Endothelial cell of umbilical vein (primary cell): ENCODE measurements at regions not wholly inside any gene's neighbourhood (a gene's known extent, or its start where the extent isn't known, plus 50 kb on each side); places are given as distances from the start of the nearest gene placed in this dataset.

Experiments used
- EZH2 ChIP-seq: IDR thresholded peaks from 2 replicates; pipeline ENCODE4 v1.6.1; 2012; ENCODE audit warnings: borderline replicate concordance, low read depth, mild to moderate bottlenecking, moderate library complexity, low read length, inconsistent platforms; ENCODE audit not compliant: severe bottlenecking
- FOS ChIP-seq: IDR thresholded peaks from 2 replicates; pipeline ENCODE4 v1.6.1; 2011; ENCODE audit warnings: mild to moderate bottlenecking, low read length, moderate library complexity, borderline replicate concordance; ENCODE audit not compliant: insufficient read depth
- GATA2 ChIP-seq: IDR thresholded peaks from 2 replicates; pipeline ENCODE4 v1.7.0; 2011; ENCODE audit warnings: low read depth, mild to moderate bottlenecking, moderate library complexity, mixed read lengths, low read length; ENCODE audit not compliant: insufficient read length, insufficient read depth
- JUN ChIP-seq: IDR thresholded peaks from 2 replicates; pipeline ENCODE4 v1.6.1; 2011; ENCODE audit warnings: borderline replicate concordance, low read depth; ENCODE audit not compliant: insufficient read length, insufficient read depth
- MYC ChIP-seq: IDR thresholded peaks from one replicate; pipeline ENCODE4 v1.6.1; 2011; ENCODE audit warnings: mild to moderate bottlenecking, low read depth, low read length
- POLR2A ChIP-seq: IDR thresholded peaks from 2 replicates; pipeline ENCODE4 v1.6.1; 2012; ENCODE audit warnings: low read depth, mild to moderate bottlenecking, control low read depth, low read length
- POLR2AphosphoS5 ChIP-seq: IDR thresholded peaks from 2 replicates; pipeline ENCODE4 v1.6.1; 2012; ENCODE audit warnings: low read depth, mild to moderate bottlenecking, control low read depth, low read length, moderate library complexity; ENCODE audit not compliant: insufficient read depth
- TF ChIP-seq, protein P1 (sequence below), 2 donors: IDR thresholded peaks; 1 replicate in 1 of 2; 2 replicates in 1 of 2; pipeline ENCODE4 v1.5.1; 2011; ENCODE audit warnings: low read length in 2 of 2, mild to moderate bottlenecking in 2 of 2, moderate library complexity in 2 of 2, control low read depth in 1 of 2, inconsistent platforms in 1 of 2, low read depth in 1 of 2; ENCODE audit not compliant: insufficient read depth in 1 of 2; ENCODE audit errors: extremely low read depth in 1 of 2

DNA sequence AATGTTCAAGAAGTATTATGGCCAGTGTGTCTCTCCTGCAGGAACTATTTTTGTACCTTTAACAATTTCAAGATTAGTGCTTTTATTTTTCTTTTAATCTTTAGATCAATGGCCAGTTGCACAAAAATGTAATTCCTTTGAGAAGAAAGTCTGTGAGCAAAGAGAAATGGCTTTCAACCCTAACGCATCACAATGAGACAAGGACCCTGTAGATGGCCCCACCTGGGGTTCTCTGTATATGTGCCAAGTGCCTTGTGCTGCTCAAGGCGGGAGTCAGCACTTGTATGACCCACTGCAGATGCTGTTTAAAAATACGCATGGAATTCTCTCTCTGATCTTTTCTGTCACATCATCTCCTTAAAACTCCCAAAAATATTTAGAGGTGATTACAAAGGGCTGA lies 453.4 kb downstream of the OCA2 start:
- TF ChIP-seq, protein P1, sequence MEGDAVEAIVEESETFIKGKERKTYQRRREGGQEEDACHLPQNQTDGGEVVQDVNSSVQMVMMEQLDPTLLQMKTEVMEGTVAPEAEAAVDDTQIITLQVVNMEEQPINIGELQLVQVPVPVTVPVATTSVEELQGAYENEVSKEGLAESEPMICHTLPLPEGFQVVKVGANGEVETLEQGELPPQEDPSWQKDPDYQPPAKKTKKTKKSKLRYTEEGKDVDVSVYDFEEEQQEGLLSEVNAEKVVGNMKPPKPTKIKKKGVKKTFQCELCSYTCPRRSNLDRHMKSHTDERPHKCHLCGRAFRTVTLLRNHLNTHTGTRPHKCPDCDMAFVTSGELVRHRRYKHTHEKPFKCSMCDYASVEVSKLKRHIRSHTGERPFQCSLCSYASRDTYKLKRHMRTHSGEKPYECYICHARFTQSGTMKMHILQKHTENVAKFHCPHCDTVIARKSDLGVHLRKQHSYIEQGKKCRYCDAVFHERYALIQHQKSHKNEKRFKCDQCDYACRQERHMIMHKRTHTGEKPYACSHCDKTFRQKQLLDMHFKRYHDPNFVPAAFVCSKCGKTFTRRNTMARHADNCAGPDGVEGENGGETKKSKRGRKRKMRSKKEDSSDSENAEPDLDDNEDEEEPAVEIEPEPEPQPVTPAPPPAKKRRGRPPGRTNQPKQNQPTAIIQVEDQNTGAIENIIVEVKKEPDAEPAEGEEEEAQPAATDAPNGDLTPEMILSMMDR (IDR thresholded peaks at IDR 0.05; ENCODE audit: extremely low read depth in 1 of 2, insufficient read depth in 1 of 2, low read depth in 1 of 2, low read length in 2 of 2) = no peak
- TF ChIP-seq POLR2A = no peak
- no peak for TF ChIP-seq EZH2
- TF ChIP-seq GATA2 = no peak
- TF ChIP-seq JUN = no peak
- TF ChIP-seq POLR2AphosphoS5 = no peak
- TF ChIP-seq MYC = no peak
- TF ChIP-seq FOS = no peak
